ENCODE measurements at regions not wholly inside any gene's neighbourhood (a gene's known extent, or its start where the extent isn't known, plus 50 kb on each side); places are given as distances from the start of the nearest gene placed in this dataset.

DNA sequence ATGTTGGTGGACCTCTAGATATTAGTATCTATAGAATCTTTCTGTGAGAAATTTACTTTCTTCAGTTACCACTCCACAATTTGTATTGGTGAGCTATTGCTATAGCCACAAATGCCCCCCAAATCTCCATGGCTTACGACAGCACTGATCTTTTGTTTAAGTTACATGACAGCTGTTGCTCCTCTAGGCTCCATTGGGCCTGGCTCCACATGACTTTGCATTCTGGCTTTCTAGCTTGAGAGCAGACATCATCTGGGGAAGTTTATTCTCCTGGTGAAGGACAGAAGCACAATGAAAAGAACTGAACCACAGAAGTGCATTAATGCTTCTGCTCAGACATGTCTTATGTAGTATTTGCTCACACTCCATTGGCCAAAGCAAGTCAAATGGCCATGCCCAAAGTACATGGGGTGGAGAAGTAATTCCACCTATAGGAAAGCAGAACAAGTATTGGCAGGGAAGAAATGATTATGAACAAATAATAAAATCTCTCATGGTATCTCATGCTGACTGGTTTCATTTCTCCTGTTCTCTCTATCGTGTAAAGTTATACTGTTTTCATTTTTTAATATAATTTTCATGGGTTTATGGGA is 126.6 kb upstream of the FAM9C start:
- ChIA-PET CTCF (no interaction called here), POLR2A (no interaction called here)
- Histone ChIP-seq H3K4me1 (ENCODE audit: control insufficient read depth in 1 of 2, insufficient read depth in 2 of 2, low read depth in 1 of 2, low read length in 1 of 2) (peaks cover 8 to 13% of the 10 kb centered on the region in 2 experiments), H3K79me2 (ENCODE audit: insufficient read depth) (no peaks in the 10 kb centered on the region), H3F3A (replicated peaks; ENCODE audit: insufficient read depth) (peaks cover 14% of the 10 kb centered on the region), H3K27ac (ENCODE audit: low read depth in 2 of 2, low read length in 1 of 2) (no peak overlapping the region), H4K20me1 (ENCODE audit: insufficient read depth) (no peaks in the 10 kb centered on the region), H2AFZ (ENCODE audit: low read depth) (no peak overlapping the region), H3K9me3 (no peaks in the 10 kb centered on the region; the same call in 1 of the 2 replicates), H3K9me2 (no peaks in the 10 kb centered on the region), H3K4me3 (ENCODE audit: low read depth in 2 of 2, low read length in 1 of 2) (no peak overlapping the region), H3K4me2 (no peak overlapping the region), H3K9ac (no peak overlapping the region), H3K27me3 (ENCODE audit: insufficient read depth) (no peaks in the 10 kb centered on the region), H3K36me3 (replicated peaks in 1 of 2; ENCODE audit: control insufficient read depth in 1 of 2, insufficient read depth in 2 of 2, low read length in 1 of 2) (no peaks in the 10 kb centered on the region)
- 74% methylated on average over 2 of the region's 2 CpGs for WGBS (ENCODE audit: low lambda C conversion rate)
- no peak for DNase-seq
- TF ChIP-seq YY1 (IDR thresholded peaks at IDR 0.05; ENCODE audit: low read depth), result no peak
- no peak for TF ChIP-seq GABPA (IDR thresholded peaks at IDR 0.05; ENCODE audit: low read depth)
- TF ChIP-seq TAF1 (IDR thresholded peaks at IDR 0.05; ENCODE audit: borderline replicate concordance, low read depth, low read length), result no peak
- TF ChIP-seq RFX5 (IDR thresholded peaks at IDR 0.05; ENCODE audit: low read length), result no peak
- TF ChIP-seq RAD21 (IDR thresholded peaks at IDR 0.05; ENCODE audit: low read length), result no peak
- no peak for TF ChIP-seq SMC3 (IDR thresholded peaks at IDR 0.05; ENCODE audit: low read depth, low read length)
- TF ChIP-seq, protein P1, sequence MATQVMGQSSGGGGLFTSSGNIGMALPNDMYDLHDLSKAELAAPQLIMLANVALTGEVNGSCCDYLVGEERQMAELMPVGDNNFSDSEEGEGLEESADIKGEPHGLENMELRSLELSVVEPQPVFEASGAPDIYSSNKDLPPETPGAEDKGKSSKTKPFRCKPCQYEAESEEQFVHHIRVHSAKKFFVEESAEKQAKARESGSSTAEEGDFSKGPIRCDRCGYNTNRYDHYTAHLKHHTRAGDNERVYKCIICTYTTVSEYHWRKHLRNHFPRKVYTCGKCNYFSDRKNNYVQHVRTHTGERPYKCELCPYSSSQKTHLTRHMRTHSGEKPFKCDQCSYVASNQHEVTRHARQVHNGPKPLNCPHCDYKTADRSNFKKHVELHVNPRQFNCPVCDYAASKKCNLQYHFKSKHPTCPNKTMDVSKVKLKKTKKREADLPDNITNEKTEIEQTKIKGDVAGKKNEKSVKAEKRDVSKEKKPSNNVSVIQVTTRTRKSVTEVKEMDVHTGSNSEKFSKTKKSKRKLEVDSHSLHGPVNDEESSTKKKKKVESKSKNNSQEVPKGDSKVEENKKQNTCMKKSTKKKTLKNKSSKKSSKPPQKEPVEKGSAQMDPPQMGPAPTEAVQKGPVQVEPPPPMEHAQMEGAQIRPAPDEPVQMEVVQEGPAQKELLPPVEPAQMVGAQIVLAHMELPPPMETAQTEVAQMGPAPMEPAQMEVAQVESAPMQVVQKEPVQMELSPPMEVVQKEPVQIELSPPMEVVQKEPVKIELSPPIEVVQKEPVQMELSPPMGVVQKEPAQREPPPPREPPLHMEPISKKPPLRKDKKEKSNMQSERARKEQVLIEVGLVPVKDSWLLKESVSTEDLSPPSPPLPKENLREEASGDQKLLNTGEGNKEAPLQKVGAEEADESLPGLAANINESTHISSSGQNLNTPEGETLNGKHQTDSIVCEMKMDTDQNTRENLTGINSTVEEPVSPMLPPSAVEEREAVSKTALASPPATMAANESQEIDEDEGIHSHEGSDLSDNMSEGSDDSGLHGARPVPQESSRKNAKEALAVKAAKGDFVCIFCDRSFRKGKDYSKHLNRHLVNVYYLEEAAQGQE (IDR thresholded peaks at IDR 0.05; ENCODE audit: low read depth, low read length), result no peak
- TF ChIP-seq MXI1 (IDR thresholded peaks at IDR 0.05; ENCODE audit: low read depth, low read length), result no peak

DNA sequence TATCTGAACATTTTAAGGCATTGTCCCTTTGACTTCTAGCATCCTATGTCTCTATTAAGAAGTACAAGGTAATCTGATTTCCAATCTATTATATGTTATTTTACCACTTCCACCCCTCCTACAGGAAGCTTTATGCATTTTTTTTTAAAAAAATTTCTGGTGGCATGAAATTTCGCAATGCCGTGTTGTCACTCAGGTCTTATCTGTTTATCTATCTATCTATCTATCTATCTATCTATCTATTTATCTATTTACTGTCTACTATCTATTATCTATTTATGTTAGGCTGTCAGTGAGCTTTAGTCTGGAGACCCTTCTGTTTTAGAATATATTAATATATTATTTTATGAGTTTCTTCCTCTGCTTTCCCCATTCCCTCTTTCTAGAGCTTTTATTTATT is 125.3 kb upstream of the FAM9C start:
- Histone ChIP-seq H3K27me3 (ENCODE audit: insufficient read depth) (no peaks in the 10 kb centered on the region), H2AFZ (ENCODE audit: low read depth) (no peak overlapping the region), H3K9me2 (no peaks in the 10 kb centered on the region), H3K4me2 (no peak overlapping the region), H3F3A (replicated peaks; ENCODE audit: insufficient read depth) (peaks cover 14% of the 10 kb centered on the region), H3K36me3 (replicated peaks in 1 of 2; ENCODE audit: control insufficient read depth in 1 of 2, insufficient read depth in 2 of 2, low read length in 1 of 2) (no peaks in the 10 kb centered on the region), H3K4me3 (ENCODE audit: low read depth in 2 of 2, low read length in 1 of 2) (no peak overlapping the region), H3K4me1 (ENCODE audit: control insufficient read depth in 1 of 2, insufficient read depth in 2 of 2, low read depth in 1 of 2, low read length in 1 of 2) (peaks cover 10 to 16% of the 10 kb centered on the region in 2 experiments), H3K79me2 (ENCODE audit: insufficient read depth) (no peaks in the 10 kb centered on the region), H3K9ac (no peak overlapping the region), H3K27ac (ENCODE audit: low read depth in 2 of 2, low read length in 1 of 2) (no peak overlapping the region), H4K20me1 (ENCODE audit: insufficient read depth) (no peaks in the 10 kb centered on the region), H3K9me3 (no peaks in the 10 kb centered on the region; the same call in 1 of the 2 replicates)
- ChIA-PET CTCF (no interaction called here), POLR2A (no interaction called here)
- DNase-seq, result no peak
- 78% methylated on average over 2 of the region's 2 CpGs for WGBS (ENCODE audit: low lambda C conversion rate)
- TF ChIP-seq GATA2 (CRISPR knock-in tag; IDR thresholded peaks at IDR 0.05) (no peak), EP300 (IDR thresholded peaks at IDR 0.05; ENCODE audit: borderline replicate concordance in 1 of 2, low read depth in 1 of 2, low read length in 1 of 2) (no peak), RFX5 (IDR thresholded peaks at IDR 0.05; ENCODE audit: low read length) (no peak), RCOR1 (IDR thresholded peaks at IDR 0.05; ENCODE audit: low read length) (no peak), JUND (IDR thresholded peaks at IDR 0.05) (no peak), NFIC (IDR thresholded peaks at IDR 0.05; ENCODE audit: borderline replicate concordance) (no peak), SMC3 (IDR thresholded peaks at IDR 0.05; ENCODE audit: low read depth, low read length) (no peak)
- TF ChIP-seq, protein P2, sequence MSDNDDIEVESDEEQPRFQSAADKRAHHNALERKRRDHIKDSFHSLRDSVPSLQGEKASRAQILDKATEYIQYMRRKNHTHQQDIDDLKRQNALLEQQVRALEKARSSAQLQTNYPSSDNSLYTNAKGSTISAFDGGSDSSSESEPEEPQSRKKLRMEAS (IDR thresholded peaks at IDR 0.05; ENCODE audit: low read depth), result no peak
- TF ChIP-seq, protein P3, sequence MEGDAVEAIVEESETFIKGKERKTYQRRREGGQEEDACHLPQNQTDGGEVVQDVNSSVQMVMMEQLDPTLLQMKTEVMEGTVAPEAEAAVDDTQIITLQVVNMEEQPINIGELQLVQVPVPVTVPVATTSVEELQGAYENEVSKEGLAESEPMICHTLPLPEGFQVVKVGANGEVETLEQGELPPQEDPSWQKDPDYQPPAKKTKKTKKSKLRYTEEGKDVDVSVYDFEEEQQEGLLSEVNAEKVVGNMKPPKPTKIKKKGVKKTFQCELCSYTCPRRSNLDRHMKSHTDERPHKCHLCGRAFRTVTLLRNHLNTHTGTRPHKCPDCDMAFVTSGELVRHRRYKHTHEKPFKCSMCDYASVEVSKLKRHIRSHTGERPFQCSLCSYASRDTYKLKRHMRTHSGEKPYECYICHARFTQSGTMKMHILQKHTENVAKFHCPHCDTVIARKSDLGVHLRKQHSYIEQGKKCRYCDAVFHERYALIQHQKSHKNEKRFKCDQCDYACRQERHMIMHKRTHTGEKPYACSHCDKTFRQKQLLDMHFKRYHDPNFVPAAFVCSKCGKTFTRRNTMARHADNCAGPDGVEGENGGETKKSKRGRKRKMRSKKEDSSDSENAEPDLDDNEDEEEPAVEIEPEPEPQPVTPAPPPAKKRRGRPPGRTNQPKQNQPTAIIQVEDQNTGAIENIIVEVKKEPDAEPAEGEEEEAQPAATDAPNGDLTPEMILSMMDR (IDR thresholded peaks at IDR 0.05), result no peak
- TF ChIP-seq, protein P1 (IDR thresholded peaks at IDR 0.05; ENCODE audit: low read depth, low read length), result no peak
- TF ChIP-seq, protein P4, sequence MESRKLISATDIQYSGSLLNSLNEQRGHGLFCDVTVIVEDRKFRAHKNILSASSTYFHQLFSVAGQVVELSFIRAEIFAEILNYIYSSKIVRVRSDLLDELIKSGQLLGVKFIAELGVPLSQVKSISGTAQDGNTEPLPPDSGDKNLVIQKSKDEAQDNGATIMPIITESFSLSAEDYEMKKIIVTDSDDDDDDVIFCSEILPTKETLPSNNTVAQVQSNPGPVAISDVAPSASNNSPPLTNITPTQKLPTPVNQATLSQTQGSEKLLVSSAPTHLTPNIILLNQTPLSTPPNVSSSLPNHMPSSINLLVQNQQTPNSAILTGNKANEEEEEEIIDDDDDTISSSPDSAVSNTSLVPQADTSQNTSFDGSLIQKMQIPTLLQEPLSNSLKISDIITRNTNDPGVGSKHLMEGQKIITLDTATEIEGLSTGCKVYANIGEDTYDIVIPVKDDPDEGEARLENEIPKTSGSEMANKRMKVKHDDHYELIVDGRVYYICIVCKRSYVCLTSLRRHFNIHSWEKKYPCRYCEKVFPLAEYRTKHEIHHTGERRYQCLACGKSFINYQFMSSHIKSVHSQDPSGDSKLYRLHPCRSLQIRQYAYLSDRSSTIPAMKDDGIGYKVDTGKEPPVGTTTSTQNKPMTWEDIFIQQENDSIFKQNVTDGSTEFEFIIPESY (IDR thresholded peaks at IDR 0.05; ENCODE audit: borderline replicate concordance, low read depth), result no peak
